SK-N-DZ (cell line): ENCODE measurements at regions not wholly inside any gene's neighbourhood (a gene's known extent, or its start where the extent isn't known, plus 50 kb on each side); places are given as distances from the start of the nearest gene placed in this dataset.

ENCODE experiments used
- DNase-seq: peaks from one replicate; pipeline ENCODE4 v3.0.0-alpha.2; 2015; ENCODE audit warnings: low spot score

DNA sequence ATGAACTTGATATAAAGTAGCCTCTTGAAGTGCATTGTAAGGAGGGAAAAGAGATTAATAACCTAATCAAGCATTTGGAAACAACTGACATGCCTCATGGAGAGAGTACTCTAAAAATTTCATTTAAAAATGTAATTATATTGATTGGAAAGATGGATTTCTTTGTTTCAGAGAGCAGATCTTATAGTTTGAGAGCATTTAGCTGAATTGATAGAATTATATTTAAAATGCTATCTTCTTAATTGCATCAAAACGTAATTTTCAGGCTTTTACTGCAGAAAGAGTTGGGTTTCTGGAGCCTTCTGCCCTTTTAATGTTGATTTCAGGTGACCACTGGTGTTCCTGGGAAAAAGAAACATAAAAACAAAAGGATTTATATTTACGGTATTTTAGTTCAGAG, 130.6 kb downstream of the EDN3 start:
- no peak for DNase-seq

DNA sequence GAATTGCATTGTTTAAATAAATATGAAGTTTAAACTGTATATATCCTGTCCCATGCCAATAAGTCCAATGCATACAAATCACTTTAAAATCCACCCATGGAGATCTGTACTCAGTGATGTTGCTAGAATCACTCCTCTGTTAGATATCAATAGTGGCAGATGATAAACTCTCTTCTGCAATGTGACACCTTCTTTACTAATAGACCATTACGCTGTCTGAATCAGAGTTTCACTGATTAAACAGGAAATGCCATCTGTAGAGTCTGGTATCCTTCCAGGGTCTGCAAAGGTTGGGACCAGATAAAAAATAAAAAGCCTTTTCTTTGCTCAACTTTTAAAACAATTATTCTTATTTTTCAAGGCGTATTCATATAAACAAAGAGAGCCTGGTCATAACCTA, 134.5 kb downstream of the EDN3 start:
- DNase-seq: no peak

DNA sequence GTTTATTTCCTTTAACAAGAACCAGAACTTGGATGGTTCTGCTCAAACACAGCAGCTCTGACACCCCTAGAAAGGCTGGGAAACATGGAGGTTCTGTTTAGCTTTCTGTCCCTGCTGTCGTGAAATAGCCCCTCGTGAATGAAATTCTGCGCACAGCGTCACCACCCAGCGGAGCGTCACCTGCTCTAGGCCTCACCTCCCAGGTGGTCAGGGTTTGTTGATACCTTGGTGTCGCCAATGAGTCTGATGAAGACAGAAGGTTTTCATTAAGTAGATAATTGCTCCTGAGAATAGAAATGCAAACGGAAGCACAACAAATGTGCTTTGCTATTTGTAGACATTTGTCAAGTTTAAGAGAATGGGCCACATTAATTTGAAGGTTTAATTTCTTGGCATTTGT, 135.1 kb downstream of the EDN3 start:
- DNase-seq: no peak

DNA sequence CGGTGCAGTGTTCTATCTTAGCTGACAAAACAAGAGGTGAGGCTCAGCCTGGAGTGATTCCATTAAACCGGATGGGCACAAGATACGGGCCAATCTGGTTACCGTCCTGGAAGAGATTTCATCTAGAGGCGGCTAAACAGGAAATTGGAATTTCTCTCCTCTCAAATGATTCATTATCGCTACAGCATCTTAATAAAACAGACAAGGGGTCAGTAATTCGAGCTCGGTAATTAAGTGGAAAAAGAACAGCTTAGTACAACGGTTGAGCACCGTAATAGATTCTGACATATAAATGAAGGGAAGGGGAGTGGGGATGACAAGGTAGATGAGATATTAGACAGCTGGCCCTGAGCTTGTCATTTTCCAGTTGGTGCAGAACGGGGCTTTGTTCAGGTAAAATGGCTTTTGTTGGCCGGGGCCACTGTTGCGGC, 137.2 kb downstream of the EDN3 start:
- DNase-seq: peak; percentile 97

- no peak for DNase-seq
Observed at GRCh38 chr20:59438201-59438600, 137.8 kb downstream of the EDN3 start.

DNA sequence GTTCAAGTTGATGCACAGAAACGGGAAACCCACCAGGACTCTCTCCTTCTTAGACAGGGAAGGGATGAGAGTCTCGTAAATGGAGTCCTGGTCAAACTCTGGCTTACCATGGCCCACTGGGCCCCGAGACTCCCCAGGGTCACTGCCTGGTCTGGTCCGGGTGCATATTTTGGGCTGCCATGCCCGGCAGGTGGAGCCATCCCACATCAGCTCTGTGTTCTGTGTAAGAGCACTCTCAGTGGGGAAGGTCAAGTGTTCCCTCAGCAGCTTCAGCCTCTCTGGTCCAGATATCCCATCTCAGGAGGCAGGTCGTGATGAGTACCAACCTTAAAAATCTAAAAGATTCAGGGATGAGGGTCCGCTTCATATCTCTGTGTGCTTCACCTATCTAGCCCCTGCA, 138.8 kb downstream of the EDN3 start:
- no peak for DNase-seq

GRCh38 chr20:59441306-59441705, 140.9 kb downstream of the EDN3 start:
- DNase-seq: no peak

DNA sequence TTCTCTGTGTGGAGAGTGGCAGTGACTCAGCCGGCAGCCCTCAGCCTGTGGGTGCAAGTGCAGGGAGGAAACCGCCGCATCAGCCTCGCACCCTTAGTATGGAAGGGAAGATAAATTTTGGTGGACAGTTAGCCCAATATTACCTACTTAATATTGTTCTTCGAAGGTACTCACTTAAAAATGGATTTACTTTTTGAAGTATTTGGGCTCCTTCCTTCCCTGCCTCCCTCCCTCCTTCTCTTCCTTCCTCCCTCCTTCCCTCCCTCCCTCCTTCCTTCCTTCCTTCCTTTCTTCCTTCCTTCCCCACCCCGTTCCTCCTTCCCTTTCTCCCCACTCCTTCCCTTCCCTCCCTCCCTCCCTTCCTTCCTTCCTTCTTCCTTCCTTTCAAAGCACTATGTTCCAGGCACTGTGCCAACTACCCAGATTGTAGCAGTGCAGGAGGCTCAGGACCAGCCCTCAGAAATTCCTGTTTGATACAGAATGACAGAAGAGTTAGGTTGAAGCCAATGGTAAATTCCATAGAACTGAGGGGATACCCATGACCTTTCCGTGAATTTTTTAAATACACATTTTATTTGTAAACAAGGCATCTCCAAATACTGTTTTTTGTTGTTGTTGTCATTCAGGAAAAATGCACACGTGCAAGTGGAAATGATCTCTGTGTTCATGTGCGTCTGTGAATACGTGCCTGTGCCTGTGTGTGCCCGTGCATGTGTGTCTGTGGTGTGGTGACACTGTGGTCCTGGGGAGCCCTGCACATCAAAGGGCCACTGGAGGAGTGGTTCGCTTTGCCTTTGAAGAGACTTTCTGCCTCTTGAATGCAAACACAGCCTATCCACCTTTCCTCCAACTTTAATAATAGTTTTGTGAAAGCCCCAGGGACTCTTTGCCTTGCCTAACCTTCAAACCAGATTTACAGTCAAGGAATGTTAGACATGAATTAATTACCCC, 141.7 kb downstream of the EDN3 start:
- no peak for DNase-seq

- no peak for DNase-seq
Observed at GRCh38 chr20:59443550-59443949, 143.1 kb downstream of the EDN3 start.

DNA sequence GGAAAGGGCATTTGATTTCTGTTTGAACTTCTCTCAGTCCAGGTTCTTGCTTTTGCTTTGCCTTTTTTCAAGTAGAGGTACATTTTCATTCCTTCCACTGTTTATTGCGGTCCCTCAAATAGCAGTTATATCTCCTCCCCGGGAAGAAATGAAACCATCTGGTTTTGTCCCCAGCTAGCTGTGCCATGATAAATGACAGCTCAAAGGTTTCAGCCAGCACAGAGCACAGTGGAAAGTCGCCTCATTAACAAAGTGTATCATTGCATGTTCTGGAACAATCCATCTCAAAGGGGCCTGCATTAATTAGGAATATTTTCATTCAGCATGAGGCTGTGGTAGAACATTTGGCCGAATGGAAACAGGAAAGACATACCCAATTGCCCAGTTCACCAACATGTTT, 146.0 kb downstream of the EDN3 start:
- no peak for DNase-seq

GRCh38 chr20:59448196-59448595, 147.8 kb downstream of the EDN3 start:
- DNase-seq: no peak

DNA sequence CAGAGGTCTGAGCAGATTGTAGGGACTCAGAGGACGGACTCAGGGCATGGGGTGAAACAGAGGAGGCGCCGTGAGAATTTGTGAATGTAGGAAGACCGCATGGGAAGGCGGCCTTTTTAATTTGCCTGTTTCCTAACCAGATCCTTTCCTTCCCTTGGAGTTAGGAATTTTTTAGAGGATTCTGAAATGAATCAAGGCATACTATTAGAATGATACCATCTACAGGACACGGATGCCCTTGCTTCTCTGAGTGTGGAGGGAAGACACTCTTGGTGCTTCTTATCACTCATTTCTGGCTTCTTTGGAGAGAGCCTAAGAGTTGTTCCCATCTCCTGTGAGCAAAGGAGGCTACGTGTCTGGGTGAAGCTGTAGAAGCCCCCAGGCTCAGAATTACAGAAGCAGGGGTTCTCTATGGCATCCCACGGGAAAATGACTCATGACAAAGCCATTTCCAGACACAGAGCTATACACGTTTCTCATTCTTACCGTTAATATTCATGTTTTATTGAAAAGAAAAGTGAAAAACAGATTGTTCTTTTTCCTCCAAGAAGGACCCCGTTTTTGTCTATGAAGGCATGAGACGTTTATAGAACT, 148.5 kb downstream of the EDN3 start:
- no peak for DNase-seq

DNA sequence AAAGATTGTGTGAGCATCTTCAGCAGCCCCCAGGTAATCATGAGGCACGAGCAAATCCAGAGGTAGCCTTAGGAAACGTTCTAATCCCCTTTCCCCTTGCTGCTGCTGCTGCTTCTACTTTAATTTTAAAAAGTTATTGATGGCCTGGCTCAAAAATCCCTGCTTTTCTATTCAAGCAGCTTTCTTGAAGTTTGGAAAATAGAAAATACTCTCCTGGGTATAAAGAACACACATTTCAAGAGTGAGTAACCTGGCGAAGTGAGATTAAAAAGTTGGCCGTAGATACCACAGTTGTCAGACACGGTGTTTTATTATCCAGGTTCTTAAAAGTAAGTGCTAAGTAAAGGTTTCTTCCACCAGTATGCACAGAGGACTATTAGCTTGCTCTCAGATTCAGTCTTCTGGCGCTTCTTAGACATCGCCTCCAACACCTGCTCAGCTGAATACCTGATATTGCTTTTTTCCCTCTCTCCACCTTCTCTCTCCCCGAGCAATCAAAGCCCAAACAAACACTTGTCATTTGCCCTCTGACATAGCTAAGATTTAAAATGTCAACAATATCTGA, 150.7 kb downstream of the EDN3 start:
- DNase-seq: no peak

DNA sequence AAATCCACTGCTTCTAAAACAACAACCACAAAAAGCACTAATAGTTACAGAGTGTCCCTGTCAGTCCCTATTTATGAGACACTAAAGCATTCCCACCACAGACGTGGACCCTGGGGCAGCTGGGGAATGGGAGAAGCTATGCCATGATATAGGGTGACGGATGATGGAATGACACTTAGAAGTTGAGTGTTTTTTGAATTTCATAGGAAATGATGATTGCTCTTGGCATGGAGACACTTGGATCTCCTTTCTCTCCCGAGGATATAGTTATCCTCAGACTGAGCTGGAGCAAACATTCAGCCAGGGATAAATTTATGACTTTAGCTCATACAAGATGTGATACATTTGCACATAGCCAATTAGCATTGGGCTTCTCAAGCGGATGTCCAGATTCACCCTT, 151.2 kb downstream of the EDN3 start:
- no peak for DNase-seq

GRCh38 chr20:59452856-59453255, 151.5 kb upstream of the PHACTR3 start:
- DNase-seq: no peak

DNA sequence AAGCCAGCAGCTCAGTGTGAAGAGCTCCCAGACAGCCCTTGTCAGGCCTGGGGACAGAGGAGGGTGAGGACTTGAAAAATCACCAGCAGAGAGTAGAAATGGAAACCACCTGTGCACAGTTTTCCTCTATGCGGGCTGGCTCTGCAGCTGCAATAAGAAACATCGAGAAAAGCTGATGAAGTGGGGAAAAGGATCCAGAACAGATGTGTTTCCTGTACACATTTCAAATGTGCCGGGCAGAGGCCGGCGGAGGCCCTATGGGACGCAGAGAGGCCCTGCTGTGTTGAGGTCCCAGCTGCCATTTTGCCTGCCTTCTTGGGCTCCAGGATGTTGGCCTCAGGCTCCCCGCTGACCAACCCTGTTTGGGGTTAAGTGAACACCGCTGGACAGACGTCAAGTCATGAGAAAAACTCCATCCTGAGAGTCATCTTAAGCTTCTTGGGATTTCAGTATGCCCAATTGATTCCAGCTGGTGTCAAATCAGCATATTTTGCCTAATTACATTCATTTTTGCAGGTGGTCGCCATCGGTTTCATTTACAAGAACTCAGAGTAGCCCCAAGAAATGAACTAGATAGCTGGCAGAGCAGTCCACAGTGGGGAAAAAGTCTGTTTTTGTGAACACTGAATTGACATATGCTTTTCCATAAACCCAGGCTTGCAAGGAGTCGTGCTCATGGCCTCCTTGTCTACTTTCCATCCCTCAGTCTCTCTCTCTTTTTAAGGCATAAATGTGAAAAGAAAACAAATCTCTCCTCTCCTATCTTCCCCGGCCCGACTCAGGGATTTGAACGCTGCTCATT, 150.4 kb upstream of the PHACTR3 start:
- no peak for DNase-seq

GRCh38 chr20:59455402-59456341, 148.7 kb upstream of the PHACTR3 start:
- peak; percentile 40 for DNase-seq

DNA sequence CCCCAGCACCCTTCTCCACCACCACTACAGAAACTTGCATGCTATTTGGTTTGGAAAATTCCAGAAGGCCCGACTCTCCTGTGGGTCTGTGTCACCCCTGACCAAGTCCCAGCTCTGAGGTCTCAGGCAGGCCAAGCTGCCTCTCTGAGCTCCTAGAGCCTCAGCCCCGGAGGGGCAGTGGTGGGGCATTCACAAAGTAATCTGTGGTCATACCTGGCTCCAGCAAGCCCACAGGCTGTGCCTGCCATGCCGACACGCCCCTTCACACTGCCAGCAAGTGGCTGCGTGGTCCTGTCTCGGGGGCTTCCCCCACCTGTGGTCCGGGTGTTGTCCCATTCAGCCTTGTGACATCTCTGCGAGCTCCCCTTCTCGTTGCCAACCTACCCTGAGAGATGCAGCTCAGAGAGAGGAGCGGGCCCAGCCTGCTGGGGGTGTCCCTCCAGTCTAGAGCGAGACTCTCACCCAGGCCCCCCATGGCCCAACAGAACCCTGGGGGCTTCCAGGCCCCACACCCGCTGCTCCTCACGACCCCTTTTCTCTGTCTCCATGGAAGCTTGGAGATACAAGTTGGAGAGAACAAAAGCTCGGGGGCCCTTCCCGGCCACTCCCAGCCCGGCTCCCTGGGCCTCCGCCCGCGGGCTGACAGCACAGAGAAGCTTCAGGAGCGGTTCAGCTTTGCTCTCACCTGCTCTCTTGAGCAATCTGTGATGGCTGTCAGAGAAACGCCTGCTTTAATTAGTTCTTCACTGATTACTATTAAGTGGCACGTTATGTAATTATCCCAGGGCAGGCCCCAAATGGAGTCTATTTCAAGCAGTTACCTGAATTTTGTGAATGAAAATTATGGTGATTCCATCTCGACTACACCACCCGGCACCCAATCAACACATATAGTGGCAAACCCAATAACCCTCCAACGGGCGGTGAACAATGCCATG, 147.7 kb upstream of the PHACTR3 start:
- no peak for DNase-seq

DNA sequence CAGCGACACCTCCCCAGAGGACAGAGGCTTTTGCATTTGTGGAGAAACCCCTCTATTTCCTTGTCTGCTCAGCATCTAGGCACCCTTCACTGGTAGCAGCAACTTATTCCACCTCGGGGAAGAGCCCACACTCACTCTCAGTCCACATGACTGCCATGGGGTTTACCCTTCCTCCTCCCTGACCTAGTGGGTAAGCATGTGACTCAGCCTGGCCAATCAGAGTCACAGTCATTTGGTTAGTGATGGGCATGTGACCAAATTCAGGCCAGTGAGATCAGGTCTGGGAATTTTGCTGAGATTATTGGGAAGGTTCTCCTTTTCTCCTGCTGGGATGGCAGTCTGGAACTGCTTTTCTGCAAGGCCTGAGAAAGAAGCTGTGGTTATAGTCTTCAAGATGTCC, 145.7 kb upstream of the PHACTR3 start:
- no peak for DNase-seq

- no peak for DNase-seq
Observed at GRCh38 chr20:59459586-59459985, 144.8 kb upstream of the PHACTR3 start.
